ENCODE measurements at regions not wholly inside any gene's neighbourhood (a gene's known extent, or its start where the extent isn't known, plus 50 kb on each side); places are given as distances from the start of the nearest gene placed in this dataset.
"Not testable (repeated sequence)": the region's sequence is repeated elsewhere in the genome, so short reads cannot be mapped to it uniquely, and the experiment has no call there.

GRCh38 chr7:121689749-121690148 is 183.2 kb upstream of the PTPRZ1 start:
- Histone ChIP-seq H3K4me1 (no peaks in the 10 kb centered on the region), H3K4me3 (no peak overlapping the region), H3K9me3 (no peaks in the 10 kb centered on the region), H3K27ac (no peak overlapping the region), H3K27me3 (no peaks in the 10 kb centered on the region), H3K36me3 (no peaks in the 10 kb centered on the region)
- intact Hi-C loops (cut with DNase I; ENCODE audit: low total_unique reads): no loop called here
- TF ChIP-seq POLR2AphosphoS5 (IDR thresholded peaks at IDR 0.05) (no peak), CTCF (IDR thresholded peaks at IDR 0.05) (no peak), POLR2A (IDR thresholded peaks at IDR 0.05) (no peak)
- DNase-seq (ENCODE audit: low spot score in 2 of 2): no peak

- no peak overlapping the region for H3K27ac ChIP-seq
- intact Hi-C loops (cut with DNase I; ENCODE audit: low total_unique reads): no loop called here
- no peak for TF ChIP-seq POLR2A (IDR thresholded peaks at IDR 0.05)
- no peak for TF ChIP-seq CTCF (IDR thresholded peaks at IDR 0.05)
- TF ChIP-seq POLR2AphosphoS5 (IDR thresholded peaks at IDR 0.05): no peak
These were observed 191.3 kb upstream of the PTPRZ1 start for GRCh38 chr7:121681700-121682099.

GRCh38 chr7:121676168-121676567 is 196.8 kb upstream of the PTPRZ1 start:
- TF ChIP-seq POLR2AphosphoS5 (IDR thresholded peaks at IDR 0.05) (no peak), POLR2A (IDR thresholded peaks at IDR 0.05) (no peak), CTCF (IDR thresholded peaks at IDR 0.05) (no peak)
- no peaks in the 10 kb centered on the region for H3K36me3 ChIP-seq
- H3K4me1 ChIP-seq: no peaks in the 10 kb centered on the region
- no peaks in the 10 kb centered on the region for H3K27me3 ChIP-seq
- no peak overlapping the region for H3K4me3 ChIP-seq
- intact Hi-C loops (cut with DNase I; ENCODE audit: low total_unique reads): no loop called here
- no peak overlapping the region for H3K27ac ChIP-seq
- H3K9me3 ChIP-seq: no peaks in the 10 kb centered on the region
- DNase-seq (ENCODE audit: low spot score in 2 of 2): no peak

More at GRCh38 chr7:121681700-121682099, 191.3 kb upstream of the PTPRZ1 start:
- Histone ChIP-seq H3K4me3 (no peak overlapping the region), H3K27me3 (no peaks in the 10 kb centered on the region), H3K9me3 (no peaks in the 10 kb centered on the region), H3K4me1 (no peaks in the 10 kb centered on the region), H3K36me3 (no peaks in the 10 kb centered on the region)
- DNase-seq (ENCODE audit: low spot score in 2 of 2): no peak

- H3K4me1 ChIP-seq; intact Hi-C loops (cut with DNase I; ENCODE audit: low total_unique reads); H3K27ac ChIP-seq; H3K36me3 ChIP-seq; H3K27me3 ChIP-seq; H3K9me3 ChIP-seq; DNase-seq (ENCODE audit: low spot score in 2 of 2); H3K4me3 ChIP-seq: not testable (repeated sequence)
These were observed 198.5 kb upstream of the PTPRZ1 start for GRCh38 chr7:121674455-121674854.

- TF ChIP-seq CTCF (IDR thresholded peaks at IDR 0.05): no peak
- no peak for TF ChIP-seq POLR2A (IDR thresholded peaks at IDR 0.05)
- no peak for TF ChIP-seq POLR2AphosphoS5 (IDR thresholded peaks at IDR 0.05)
- H3K27ac ChIP-seq: no peak overlapping the region
- H3K4me1 ChIP-seq: no peaks in the 10 kb centered on the region
- DNase-seq (ENCODE audit: low spot score in 2 of 2): no peak
- no peaks in the 10 kb centered on the region for H3K27me3 ChIP-seq
- H3K4me3 ChIP-seq: no peak overlapping the region
- H3K36me3 ChIP-seq: no peaks in the 10 kb centered on the region
- peaks cover 0 to 6% of the 10 kb centered on the region in 2 donors for H3K9me3 ChIP-seq
- intact Hi-C loops (cut with DNase I; ENCODE audit: low total_unique reads): no loop called here
These were observed 203.8 kb upstream of the PTPRZ1 start for GRCh38 chr7:121669144-121669543.

GRCh38 chr7:121666306-121666705 is 206.7 kb upstream of the PTPRZ1 start:
- Histone ChIP-seq H3K4me1 (no peaks in the 10 kb centered on the region), H3K27ac (no peak overlapping the region), H3K27me3 (no peaks in the 10 kb centered on the region), H3K4me3 (no peak overlapping the region), H3K36me3 (no peaks in the 10 kb centered on the region), H3K9me3 (peaks cover 0 to 6% of the 10 kb centered on the region in 2 donors)
- no peak for TF ChIP-seq POLR2AphosphoS5 (IDR thresholded peaks at IDR 0.05)
- no peak for TF ChIP-seq CTCF (IDR thresholded peaks at IDR 0.05)
- no peak for TF ChIP-seq POLR2A (IDR thresholded peaks at IDR 0.05)
- intact Hi-C loops (cut with DNase I; ENCODE audit: low total_unique reads): no loop called here
- no peak for DNase-seq (ENCODE audit: low spot score in 2 of 2)

Measured in breast epithelium (tissue), 4 donors.